Stimulated activated CD8-positive, alpha-beta memory T cell treated with anti-CD3 and anti-CD28 coated beads, Interleukin-12 subunit alpha, Interleukin-12 subunit beta, amount 100 ng/mL, for 24 hours (primary cell): ENCODE measurements at regions not wholly inside any gene's neighbourhood (a gene's known extent, or its start where the extent isn't known, plus 50 kb on each side); places are given as distances from the start of the nearest gene placed in this dataset.
"Not testable (repeated sequence)": the region's sequence is repeated elsewhere in the genome, so short reads cannot be mapped to it uniquely, and the experiment has no call there.

Experiments
- DNase-seq: peaks from one replicate; pipeline ENCODE4 v3.0.0-alpha.2; 2020; ENCODE audit errors: extremely low read depth

GRCh38 chr22:22716136-22716665 is 71.8 kb downstream of the GGTLC2 start:
- DNase-seq, result no peak

GRCh38 chr22:22717664-22718063 is 73.2 kb downstream of the GGTLC2 start:
- no peak for DNase-seq

GRCh38 chr22:22720201-22720723 is 75.8 kb downstream of the GGTLC2 start:
- DNase-seq, result peak; percentile 11

GRCh38 chr22:22720724-22721261 is 76.4 kb downstream of the GGTLC2 start:
- DNase-seq, result no peak

GRCh38 chr22:22721681-22722354 is 77.4 kb downstream of the GGTLC2 start:
- peak; percentile 49 for DNase-seq

GRCh38 chr22:22728382-22728781 is 84.0 kb downstream of the GGTLC2 start:
- DNase-seq, result no peak

GRCh38 chr22:22730655-22731373 is 86.4 kb downstream of the GGTLC2 start:
- DNase-seq, result no peak

GRCh38 chr22:22731374-22731676 is 86.9 kb downstream of the GGTLC2 start:
- DNase-seq, result no peak

- not testable (repeated sequence) for DNase-seq
Observed at GRCh38 chr22:22733006-22733405, 88.6 kb downstream of the GGTLC2 start.

GRCh38 chr22:22733881-22734373 is 89.5 kb downstream of the GGTLC2 start:
- no peak for DNase-seq

- DNase-seq, result not testable (repeated sequence)
Observed at GRCh38 chr22:22734395-22735272, 90.2 kb downstream of the GGTLC2 start.

- not testable (repeated sequence) for DNase-seq
Observed at GRCh38 chr22:22735276-22735675, 90.9 kb downstream of the GGTLC2 start.

- DNase-seq, result no peak
Observed at GRCh38 chr22:22735695-22736611, 91.5 kb downstream of the GGTLC2 start.

GRCh38 chr22:22737590-22737989 is 93.2 kb downstream of the GGTLC2 start:
- no peak for DNase-seq

- DNase-seq, result no peak
Observed at GRCh38 chr22:22738959-22739585, 94.7 kb downstream of the GGTLC2 start.

GRCh38 chr22:22740560-22741276 is 96.3 kb downstream of the GGTLC2 start:
- DNase-seq, result no peak

- DNase-seq, result no peak
Observed at GRCh38 chr22:22741843-22742242, 97.4 kb downstream of the GGTLC2 start.

GRCh38 chr22:22742641-22743040 is 98.2 kb downstream of the GGTLC2 start:
- no peak for DNase-seq

GRCh38 chr22:22743128-22743760 is 98.8 kb downstream of the GGTLC2 start:
- DNase-seq, result no peak
